Upper lobe of right lung (tissue), 1 donor: ENCODE measurements at regions not wholly inside any gene's neighbourhood (a gene's known extent, or its start where the extent isn't known, plus 50 kb on each side); places are given as distances from the start of the nearest gene placed in this dataset.

ENCODE experiments used
- ATAC-seq: fragments of 200-7000 bp; cut with Tn5 transposase; one replicate; pipeline ENCODE4 v1.9.1; 2020; ENCODE audit warnings: mild to moderate bottlenecking, moderate library complexity
- DNase-seq: peaks from one replicate; pipeline ENCODE4 v3.0.0-alpha.2; 2020
- H3K27ac ChIP-seq: fragments of 200-600 bp; one replicate; pipeline ENCODE4 v1.8.0; 2022
- H3K27me3 ChIP-seq: fragments of 200-600 bp; one replicate; pipeline ENCODE4 v1.8.0; 2022; ENCODE audit warnings: mild to moderate bottlenecking
- H3K36me3 ChIP-seq: fragments of 200-600 bp; one replicate; pipeline ENCODE4 v1.8.0; 2022
- H3K4me1 ChIP-seq: fragments of 200-600 bp; one replicate; pipeline ENCODE4 v1.8.0; 2022
- H3K4me3 ChIP-seq: fragments of 200-600 bp; one replicate; pipeline ENCODE4 v1.8.0; 2022; ENCODE audit warnings: mild to moderate bottlenecking
- H3K9me3 ChIP-seq: fragments of 200-600 bp; one replicate; pipeline ENCODE4 v1.8.0; 2022
- CTCF ChIP-seq: fragments of 200-600 bp; IDR thresholded peaks from one replicate; pipeline ENCODE4 v1.8.0; 2022; ENCODE audit warnings: antibody characterized with exemption
- intact Hi-C: fragments of 100-400 bp; cut with DNase I; formaldehyde crosslinking; loops from one replicate; pipeline ENCODE4 v1.11.0; 2022
- donor health status: DM: no; HTN: yes; CAD: no; lungs with severe emphysema.

- H3K27me3 ChIP-seq: no peaks in the 10 kb centered on the region
- intact Hi-C loops: no loop called here
- H3K4me3 ChIP-seq: no peak overlapping the region
- no peaks in the 10 kb centered on the region for H3K9me3 ChIP-seq
- ATAC-seq: no peak
- no peak for DNase-seq
- no peak for TF ChIP-seq CTCF
- H3K36me3 ChIP-seq: no peaks in the 10 kb centered on the region
- no peak overlapping the region for H3K27ac ChIP-seq
- H3K4me1 ChIP-seq: no peaks in the 10 kb centered on the region
Observed at GRCh38 chrX:39507617-39508299, 590.0 kb downstream of the BCOR start.

GRCh38 chrX:39508300-39508692, 589.5 kb downstream of the BCOR start:
- intact Hi-C loops: no loop called here
- Histone ChIP-seq H3K27me3 (no peaks in the 10 kb centered on the region), H3K9me3 (no peaks in the 10 kb centered on the region), H3K4me3 (no peak overlapping the region), H3K27ac (no peak overlapping the region), H3K36me3 (no peaks in the 10 kb centered on the region), H3K4me1 (no peaks in the 10 kb centered on the region)
- ATAC-seq: no peak
- TF ChIP-seq CTCF: no peak
- DNase-seq: no peak

GRCh38 chrX:39509157-39509556, 588.6 kb downstream of the BCOR start:
- no peak overlapping the region for H3K4me3 ChIP-seq
- H3K27me3 ChIP-seq: no peaks in the 10 kb centered on the region
- H3K27ac ChIP-seq: no peak overlapping the region
- ATAC-seq (no peak), DNase-seq (no peak)
- H3K4me1 ChIP-seq: no peaks in the 10 kb centered on the region
- TF ChIP-seq CTCF: no peak
- intact Hi-C loops: no loop called here
- no peaks in the 10 kb centered on the region for H3K36me3 ChIP-seq
- no peaks in the 10 kb centered on the region for H3K9me3 ChIP-seq

- Histone ChIP-seq H3K4me1 (no peaks in the 10 kb centered on the region), H3K4me3 (no peak overlapping the region), H3K27ac (no peak overlapping the region), H3K27me3 (no peaks in the 10 kb centered on the region), H3K36me3 (no peaks in the 10 kb centered on the region), H3K9me3 (no peaks in the 10 kb centered on the region)
- ATAC-seq (no peak), DNase-seq (no peak)
- intact Hi-C loops: no loop called here
- no peak for TF ChIP-seq CTCF
Observed at GRCh38 chrX:39513836-39514235, 583.9 kb downstream of the BCOR start.

- H3K9me3 ChIP-seq: no peaks in the 10 kb centered on the region
- H3K36me3 ChIP-seq: no peaks in the 10 kb centered on the region
- no peak for TF ChIP-seq CTCF
- intact Hi-C loops: no loop called here
- no peaks in the 10 kb centered on the region for H3K4me1 ChIP-seq
- H3K27ac ChIP-seq: no peak overlapping the region
- no peaks in the 10 kb centered on the region for H3K27me3 ChIP-seq
- no peak overlapping the region for H3K4me3 ChIP-seq
- ATAC-seq (no peak), DNase-seq (no peak)
Observed at GRCh38 chrX:39514801-39515200, 583.0 kb downstream of the BCOR start.

- Histone ChIP-seq H3K27me3 (no peaks in the 10 kb centered on the region), H3K27ac (no peak overlapping the region), H3K4me1 (no peaks in the 10 kb centered on the region), H3K4me3 (no peak overlapping the region), H3K9me3 (no peaks in the 10 kb centered on the region), H3K36me3 (no peaks in the 10 kb centered on the region)
- intact Hi-C loops: no loop called here
- TF ChIP-seq CTCF: no peak
- no peak for DNase-seq
- no peak for ATAC-seq
Observed at GRCh38 chrX:39516427-39516841, 581.3 kb downstream of the BCOR start.
